ENCODE measurements at regions not wholly inside any gene's neighbourhood (a gene's known extent, or its start where the extent isn't known, plus 50 kb on each side); places are given as distances from the start of the nearest gene placed in this dataset.

DNA sequence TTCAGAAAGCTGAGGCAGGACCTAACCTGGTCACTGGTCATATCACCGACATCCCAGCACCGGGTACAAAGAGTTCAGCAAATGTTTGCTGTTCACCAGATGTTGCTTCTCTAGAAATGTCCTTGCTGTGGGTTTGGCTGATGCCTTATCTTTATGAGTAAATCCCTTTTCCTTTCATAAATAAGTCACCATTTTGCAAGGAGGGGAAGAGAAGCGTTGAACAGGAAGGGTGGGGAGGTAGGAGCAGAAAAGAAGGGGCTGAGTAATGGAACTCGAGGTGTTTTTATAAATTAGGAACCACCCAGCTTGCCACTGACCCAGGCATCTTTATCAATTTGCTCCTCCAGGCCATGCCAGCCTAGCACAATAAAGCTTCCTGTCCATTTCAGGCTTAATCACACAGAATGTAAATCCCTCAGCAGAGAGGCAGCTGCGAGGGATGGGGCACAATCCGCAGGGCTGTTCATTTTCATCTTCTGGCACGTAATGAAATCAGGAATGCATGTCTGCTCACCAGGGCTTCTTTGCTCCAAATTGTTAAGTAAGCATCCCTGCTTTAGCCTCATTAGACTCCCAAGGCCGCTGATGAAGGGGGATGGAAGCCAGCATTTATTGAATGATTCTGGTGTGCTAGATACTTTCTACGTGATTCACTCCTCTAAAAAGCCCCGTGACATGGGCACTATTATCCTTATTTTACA is 371.9 kb upstream of the CHD6 start:
- H3K4me3 Mint-ChIP-seq, result no peak overlapping the region
- no peak for DNase-seq
- TF ChIP-seq CTCF (IDR thresholded peaks at IDR 0.05), result no peak
- POLR2A ChIA-PET, result no interaction called here
- no peaks in the 10 kb centered on the region for H3K9me3 Mint-ChIP-seq
- no peaks in the 10 kb centered on the region for H3K27me3 Mint-ChIP-seq
- H3K36me3 Mint-ChIP-seq (ENCODE audit: low read depth), result no peaks in the 10 kb centered on the region
- CTCF ChIA-PET, result no interaction called here
- no peaks in the 10 kb centered on the region for H3K4me1 Mint-ChIP-seq (ENCODE audit: low read depth)
- no peak for ATAC-seq
- intact Hi-C loops (cut with micrococcal nuclease), result no loop called here
- no peak overlapping the region for H3K27ac Mint-ChIP-seq

DNA sequence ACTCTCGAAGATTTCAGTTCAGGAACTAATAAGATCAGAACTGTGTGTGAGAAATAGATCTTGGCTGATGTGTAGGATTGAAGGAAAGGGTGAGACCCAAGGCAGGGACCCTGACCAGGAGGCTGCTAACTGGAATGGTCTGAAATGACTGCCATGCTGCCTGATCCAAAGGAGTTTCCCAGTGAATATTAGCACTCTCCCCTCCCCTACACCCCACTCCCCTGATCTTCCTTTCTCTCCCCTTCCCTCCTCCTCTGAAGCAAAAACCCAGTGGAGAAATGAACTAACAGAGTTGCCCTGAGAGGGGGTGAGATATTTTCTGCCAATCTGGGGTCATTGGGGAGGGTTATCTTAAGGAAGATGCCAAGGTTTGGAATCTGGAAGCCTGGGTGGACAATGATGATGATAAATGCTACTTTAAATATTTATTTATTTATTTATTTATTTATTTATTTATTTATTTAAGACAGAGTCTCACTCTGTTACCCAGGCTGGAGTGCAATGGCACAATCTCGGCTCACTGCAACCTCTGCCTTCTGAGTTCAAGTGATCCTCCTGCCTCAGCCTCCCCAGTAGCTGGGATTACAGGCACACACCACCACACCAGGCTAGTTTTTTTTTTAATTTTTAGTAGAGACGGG is 371.0 kb upstream of the CHD6 start:
- Mint-ChIP-seq H3K4me1 (ENCODE audit: low read depth) (no peaks in the 10 kb centered on the region), H3K9me3 (no peaks in the 10 kb centered on the region), H3K4me3 (no peak overlapping the region), H3K27me3 (no peaks in the 10 kb centered on the region), H3K36me3 (ENCODE audit: low read depth) (no peaks in the 10 kb centered on the region), H3K27ac (no peak overlapping the region)
- CTCF ChIA-PET, result no interaction called here
- POLR2A ChIA-PET, result no interaction called here
- TF ChIP-seq CTCF (IDR thresholded peaks at IDR 0.05), result no peak
- intact Hi-C loops (cut with micrococcal nuclease), result no loop called here
- ATAC-seq (no peak), DNase-seq (no peak)

GRCh38 chr20:41984031-41984430 is 365.9 kb upstream of the CHD6 start:
- Mint-ChIP-seq H3K27me3 (no peaks in the 10 kb centered on the region), H3K4me1 (ENCODE audit: low read depth) (no peaks in the 10 kb centered on the region), H3K4me3 (no peak overlapping the region), H3K9me3 (no peaks in the 10 kb centered on the region), H3K27ac (no peak overlapping the region), H3K36me3 (ENCODE audit: low read depth) (no peaks in the 10 kb centered on the region)
- DNase-seq (no peak), ATAC-seq (no peak)
- TF ChIP-seq CTCF (IDR thresholded peaks at IDR 0.05), result no peak
- intact Hi-C loops (cut with micrococcal nuclease), result no loop called here
- ChIA-PET CTCF (no interaction called here), POLR2A (no interaction called here)

DNA sequence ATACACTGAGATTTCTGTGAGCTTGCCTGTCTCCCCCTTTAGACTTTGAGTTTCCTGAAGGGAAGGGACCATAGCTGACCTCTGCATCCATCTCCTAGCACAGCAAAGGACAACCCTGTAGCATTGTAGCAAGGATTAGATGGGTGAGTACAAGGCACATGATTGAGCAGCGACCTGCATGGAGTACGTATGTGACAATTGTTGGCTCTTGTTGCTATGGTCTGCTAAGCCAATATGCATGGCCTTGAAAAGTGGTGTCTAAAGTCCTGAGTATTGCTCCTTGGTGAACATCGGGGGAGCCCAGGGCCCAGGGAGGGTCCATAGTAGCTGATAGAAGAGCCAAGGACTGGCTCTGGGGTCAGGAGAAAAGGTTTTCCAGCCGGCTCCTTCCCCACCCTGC is 365.0 kb upstream of the CHD6 start:
- intact Hi-C loops (cut with micrococcal nuclease), result no loop called here
- TF ChIP-seq CTCF (IDR thresholded peaks at IDR 0.05), result no peak
- no peaks in the 10 kb centered on the region for H3K4me1 Mint-ChIP-seq (ENCODE audit: low read depth)
- ChIA-PET CTCF (no interaction called here), POLR2A (no interaction called here)
- H3K27me3 Mint-ChIP-seq, result no peaks in the 10 kb centered on the region
- H3K9me3 Mint-ChIP-seq, result no peaks in the 10 kb centered on the region
- H3K4me3 Mint-ChIP-seq, result no peak overlapping the region
- no peak overlapping the region for H3K27ac Mint-ChIP-seq
- no peak for ATAC-seq
- H3K36me3 Mint-ChIP-seq (ENCODE audit: low read depth), result no peaks in the 10 kb centered on the region
- no peak for DNase-seq

GRCh38 chr20:41981746-41982145 is 363.6 kb upstream of the CHD6 start:
- intact Hi-C loops (cut with micrococcal nuclease), result no loop called here
- H3K4me1 Mint-ChIP-seq (ENCODE audit: low read depth), result no peaks in the 10 kb centered on the region
- CTCF ChIA-PET, result no interaction called here
- DNase-seq (no peak), ATAC-seq (no peak)
- H3K27me3 Mint-ChIP-seq, result no peaks in the 10 kb centered on the region
- H3K36me3 Mint-ChIP-seq (ENCODE audit: low read depth), result no peaks in the 10 kb centered on the region
- no peak overlapping the region for H3K4me3 Mint-ChIP-seq
- TF ChIP-seq CTCF (IDR thresholded peaks at IDR 0.05), result no peak
- no peaks in the 10 kb centered on the region for H3K9me3 Mint-ChIP-seq
- POLR2A ChIA-PET, result no interaction called here
- H3K27ac Mint-ChIP-seq, result no peak overlapping the region
